ENCODE measurements at regions not wholly inside any gene's neighbourhood (a gene's known extent, or its start where the extent isn't known, plus 50 kb on each side); places are given as distances from the start of the nearest gene placed in this dataset.

GRCh38 chr12:59839514-59839913 is 243.7 kb downstream of the SLC16A7 start:
- no peak for DNase-seq (ENCODE audit: low read depth in 2 of 2)

GRCh38 chr12:59843260-59843843 is 247.5 kb downstream of the SLC16A7 start:
- no peak for DNase-seq (ENCODE audit: low read depth in 2 of 2)

- DNase-seq (ENCODE audit: low read depth in 2 of 2) = no peak
Measured at GRCh38 chr12:59844750-59845149, 248.9 kb downstream of the SLC16A7 start.

- no peak for DNase-seq (ENCODE audit: low read depth in 2 of 2)
Measured at GRCh38 chr12:59845293-59845692, 249.5 kb downstream of the SLC16A7 start.

GRCh38 chr12:59847127-59847526 is 251.3 kb downstream of the SLC16A7 start:
- no peak for DNase-seq (ENCODE audit: low read depth in 2 of 2)

- no peak for DNase-seq (ENCODE audit: low read depth in 2 of 2)
Measured at GRCh38 chr12:59850268-59850667, 254.4 kb downstream of the SLC16A7 start.

- DNase-seq (ENCODE audit: low read depth in 2 of 2) = no peak
Measured at GRCh38 chr12:59858508-59859170, 262.8 kb downstream of the SLC16A7 start.

- no peak for DNase-seq (ENCODE audit: low read depth in 2 of 2)
Measured at GRCh38 chr12:59859171-59859510, 263.3 kb downstream of the SLC16A7 start.

GRCh38 chr12:59861635-59862034 is 265.8 kb downstream of the SLC16A7 start:
- DNase-seq (ENCODE audit: low read depth in 2 of 2) = no peak

- DNase-seq (ENCODE audit: low read depth in 2 of 2) = no peak
Measured at GRCh38 chr12:59867055-59867454, 271.2 kb downstream of the SLC16A7 start.

- DNase-seq (ENCODE audit: low read depth in 2 of 2) = no peak
Measured at GRCh38 chr12:59867689-59868088, 271.9 kb downstream of the SLC16A7 start.

- no peak for DNase-seq (ENCODE audit: low read depth in 2 of 2)
Measured at GRCh38 chr12:59871779-59872178, 275.9 kb downstream of the SLC16A7 start.

GRCh38 chr12:59873136-59873535 is 277.3 kb downstream of the SLC16A7 start:
- DNase-seq (ENCODE audit: low read depth in 2 of 2) = no peak

GRCh38 chr12:59874781-59875180 is 279.0 kb downstream of the SLC16A7 start:
- DNase-seq (ENCODE audit: low read depth in 2 of 2) = no peak

- no peak for DNase-seq (ENCODE audit: low read depth in 2 of 2)
Measured at GRCh38 chr12:59886131-59886733, 290.4 kb downstream of the SLC16A7 start.

GRCh38 chr12:59887178-59887577 is 291.3 kb downstream of the SLC16A7 start:
- DNase-seq (ENCODE audit: low read depth in 2 of 2) = no peak

- DNase-seq (ENCODE audit: low read depth in 2 of 2) = no peak
Measured at GRCh38 chr12:59890896-59891579, 295.2 kb downstream of the SLC16A7 start.

- no peak for DNase-seq (ENCODE audit: low read depth in 2 of 2)
Measured at GRCh38 chr12:59895166-59895775, 299.4 kb downstream of the SLC16A7 start.

- DNase-seq (ENCODE audit: low read depth in 2 of 2) = no peak
Measured at GRCh38 chr12:59904874-59905521, 309.2 kb downstream of the SLC16A7 start.

- DNase-seq (ENCODE audit: low read depth in 2 of 2) = no peak
Measured at GRCh38 chr12:59911516-59911915, 315.7 kb downstream of the SLC16A7 start.

GRCh38 chr12:59916988-59917387 is 321.2 kb downstream of the SLC16A7 start:
- no peak for DNase-seq (ENCODE audit: low read depth in 2 of 2)

- DNase-seq (ENCODE audit: low read depth in 2 of 2) = no peak
Measured at GRCh38 chr12:59927032-59927431, 331.2 kb downstream of the SLC16A7 start.

Measured in stimulated activated CD4-positive, alpha-beta T cell treated with anti-CD3 and anti-CD28 coated beads, Interleukin-15, amount 100 ng/mL, for 48 hours (primary cell).